CD4-positive, CD25-positive, alpha-beta regulatory T cell (primary cell): ENCODE measurements at regions not wholly inside any gene's neighbourhood (a gene's known extent, or its start where the extent isn't known, plus 50 kb on each side); places are given as distances from the start of the nearest gene placed in this dataset.
"Not testable (repeated sequence)": the region's sequence is repeated elsewhere in the genome, so short reads cannot be mapped to it uniquely, and the experiment has no call there.

Experiments used
- ATAC-seq, 2 donors: fragments of 150-1000 bp; cut with Tn5 transposase; one replicate each; pipeline ENCODE4 v1.10.0; 2021; ENCODE audit warnings: low read depth in 2 of 2, moderate number of reproducible peaks in 2 of 2, moderate library complexity in 1 of 2
- DNase-seq, 3 donors: peaks; one replicate each; pipeline versions ENCODE4 v3.0.0 to v3.0.0-alpha.2; 2012 to 2022; ENCODE audit warnings: mixed read lengths in 1 of 3
- H3K27ac ChIP-seq: one replicate; pipeline ENCODE4 v1.7.0; 2013; ENCODE audit warnings: mild to moderate bottlenecking, low read length; ENCODE audit not compliant: insufficient read depth, poor library complexity, severe bottlenecking
- H3K27me3 ChIP-seq: one replicate; pipeline ENCODE4 v1.7.0; 2013; ENCODE audit warnings: low read length; ENCODE audit not compliant: control insufficient read depth, insufficient read depth
- H3K36me3 ChIP-seq: one replicate; pipeline ENCODE4 v1.7.0; 2013; ENCODE audit warnings: mild to moderate bottlenecking, low read length, moderate library complexity; ENCODE audit not compliant: control insufficient read depth, insufficient read depth
- H3K4me1 ChIP-seq: 2 replicates; pipeline ENCODE4 v1.7.0; 2013; ENCODE audit warnings: mild to moderate bottlenecking, low read length; ENCODE audit not compliant: insufficient read depth, control insufficient read depth, poor library complexity, severe bottlenecking
- H3K4me3 ChIP-seq: one replicate; pipeline ENCODE4 v1.7.0; 2013; ENCODE audit warnings: low read depth, mild to moderate bottlenecking, low read length, moderate library complexity
- H3K9me3 ChIP-seq, 2 experiments: 1 replicate in 1 of 2; 2 replicates in 1 of 2; pipeline ENCODE4 v1.7.0; 2013; ENCODE audit warnings: low read length in 2 of 2, mild to moderate bottlenecking in 1 of 2, moderate library complexity in 1 of 2; ENCODE audit not compliant: control insufficient read depth in 2 of 2
- H3K27ac Mint-ChIP-seq, 3 donors: one replicate each; pipeline ENCODE4 v1.8.0; 2020 to 2022; ENCODE audit warnings: mild to moderate bottlenecking in 3 of 3, mixed read lengths in 3 of 3, moderate library complexity in 2 of 3
- H3K27me3 Mint-ChIP-seq: one replicate; pipeline ENCODE4 v1.8.0; 2022; ENCODE audit warnings: mild to moderate bottlenecking, mixed read lengths
- H3K36me3 Mint-ChIP-seq: one replicate; pipeline ENCODE4 v1.8.0; 2020; ENCODE audit warnings: mixed read lengths
- H3K4me1 Mint-ChIP-seq, 4 donors: one replicate each; pipeline ENCODE4 v1.8.0; 2020 to 2022; ENCODE audit warnings: mixed read lengths in 4 of 4, mild to moderate bottlenecking in 1 of 4
- H3K4me3 Mint-ChIP-seq, 4 donors: one replicate each; pipeline ENCODE4 v1.8.0; 2020 to 2022; ENCODE audit warnings: mild to moderate bottlenecking in 4 of 4, mixed read lengths in 4 of 4, moderate library complexity in 3 of 4
- H3K9me3 Mint-ChIP-seq, 7 donors: one replicate each; pipeline ENCODE4 v1.8.0; 2020 to 2022; ENCODE audit warnings: mixed read lengths in 7 of 7, mild to moderate bottlenecking in 3 of 7, moderate library complexity in 2 of 7

DNA sequence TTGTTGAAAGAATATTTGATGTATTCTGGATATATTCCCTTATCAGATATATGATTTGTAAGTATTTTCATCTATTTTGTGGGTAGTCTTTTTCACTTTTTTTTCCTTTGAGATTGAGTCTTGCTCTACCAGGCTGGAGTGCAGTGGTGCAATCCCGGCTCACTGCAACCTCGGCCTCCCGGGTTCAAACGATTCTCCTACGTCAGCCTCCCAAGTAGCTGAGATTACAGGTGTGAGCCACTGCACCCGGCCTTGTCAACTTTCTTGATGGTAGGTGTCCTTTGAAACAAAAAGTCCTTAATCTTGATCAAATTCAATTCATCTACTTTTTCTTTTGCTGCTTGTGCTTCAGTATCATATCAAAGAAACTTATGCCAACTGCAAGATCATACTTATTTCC lies 297.2 kb upstream of the NRSN1 start:
- Mint-ChIP-seq H3K4me3 (no peak overlapping the region), H3K27me3 (no peaks in the 10 kb centered on the region)
- H3K9me3 ChIP-seq = peaks cover 0 to 4% of the 10 kb centered on the region in 2 experiments

DNA sequence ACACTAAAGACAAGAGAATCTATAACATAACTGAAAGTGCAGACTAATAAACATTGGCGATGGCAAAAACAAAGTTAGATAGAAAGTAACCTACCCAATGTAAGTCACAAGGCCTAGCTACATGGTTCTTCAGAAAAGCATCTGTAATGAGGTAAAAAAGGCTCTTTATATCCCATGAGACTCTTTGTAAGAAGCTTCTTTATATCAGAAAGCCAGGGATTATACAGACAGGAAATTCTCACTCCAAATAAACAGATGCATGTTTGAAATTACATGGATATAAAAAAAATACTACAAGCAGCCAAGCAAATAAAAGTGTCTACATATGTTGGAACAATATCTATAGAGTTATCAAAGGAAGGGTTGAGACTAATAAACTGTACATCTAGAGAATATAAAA lies 284.9 kb upstream of the NRSN1 start:
- no peak overlapping the region for H3K27ac Mint-ChIP-seq

More for the DNA sequence above, 297.2 kb upstream of the NRSN1 start:
- no peaks in the 10 kb centered on the region for H3K4me1 Mint-ChIP-seq
- H3K9me3 Mint-ChIP-seq = peaks cover 0 to 11% (median 3%) of the 10 kb centered on the region in 7 donors
- Histone ChIP-seq H3K27ac (no peak overlapping the region), H3K4me1 (no peaks in the 10 kb centered on the region), H3K27me3 (no peaks in the 10 kb centered on the region), H3K4me3 (no peak overlapping the region), H3K36me3 (no peaks in the 10 kb centered on the region)
- DNase-seq (no peak), ATAC-seq (no peak)
- H3K36me3 Mint-ChIP-seq = no peaks in the 10 kb centered on the region
- no peak overlapping the region for H3K27ac Mint-ChIP-seq

DNA sequence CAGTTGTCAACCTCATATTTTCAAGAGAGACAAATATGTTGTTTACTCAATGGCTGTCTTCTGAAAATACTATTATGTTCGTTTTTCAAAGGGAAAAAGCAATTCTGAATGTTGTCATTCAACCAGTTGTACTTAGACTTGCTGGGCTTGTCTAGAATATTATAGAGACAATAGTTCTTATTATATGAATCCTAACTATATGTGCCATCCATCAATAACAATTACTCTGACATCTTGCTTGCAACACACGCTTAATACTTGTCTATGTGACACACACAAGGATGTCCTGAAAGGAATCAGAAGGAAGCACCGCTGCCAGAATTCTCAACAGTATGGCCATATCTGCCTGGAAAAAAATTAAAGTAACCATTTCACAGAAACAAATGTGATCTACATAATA lies 283.3 kb upstream of the NRSN1 start:
- H3K9me3 ChIP-seq = no peaks in the 10 kb centered on the region
- Mint-ChIP-seq H3K9me3 (peaks cover 0 to 6% (median 4%) of the 10 kb centered on the region in 7 donors), H3K4me3 (no peak overlapping the region), H3K27me3 (no peaks in the 10 kb centered on the region), H3K27ac (no peak overlapping the region), H3K36me3 (no peaks in the 10 kb centered on the region), H3K4me1 (no peaks in the 10 kb centered on the region)
- DNase-seq (no peak), ATAC-seq (no peak)
- H3K27me3 ChIP-seq = no peaks in the 10 kb centered on the region
- H3K27ac ChIP-seq = no peak overlapping the region
- no peaks in the 10 kb centered on the region for H3K4me1 ChIP-seq
- H3K36me3 ChIP-seq = no peaks in the 10 kb centered on the region
- no peak overlapping the region for H3K4me3 ChIP-seq

More for the DNA sequence above, 284.9 kb upstream of the NRSN1 start:
- Histone ChIP-seq H3K36me3 (no peaks in the 10 kb centered on the region), H3K27ac (no peak overlapping the region), H3K4me3 (no peak overlapping the region), H3K9me3 (no peaks in the 10 kb centered on the region), H3K4me1 (no peaks in the 10 kb centered on the region), H3K27me3 (no peaks in the 10 kb centered on the region)
- Mint-ChIP-seq H3K4me1 (no peaks in the 10 kb centered on the region), H3K4me3 (no peak overlapping the region), H3K36me3 (no peaks in the 10 kb centered on the region), H3K27me3 (no peaks in the 10 kb centered on the region), H3K9me3 (peaks cover 0 to 6% (median 3%) of the 10 kb centered on the region in 7 donors)
- ATAC-seq (no peak), DNase-seq (no peak)

DNA sequence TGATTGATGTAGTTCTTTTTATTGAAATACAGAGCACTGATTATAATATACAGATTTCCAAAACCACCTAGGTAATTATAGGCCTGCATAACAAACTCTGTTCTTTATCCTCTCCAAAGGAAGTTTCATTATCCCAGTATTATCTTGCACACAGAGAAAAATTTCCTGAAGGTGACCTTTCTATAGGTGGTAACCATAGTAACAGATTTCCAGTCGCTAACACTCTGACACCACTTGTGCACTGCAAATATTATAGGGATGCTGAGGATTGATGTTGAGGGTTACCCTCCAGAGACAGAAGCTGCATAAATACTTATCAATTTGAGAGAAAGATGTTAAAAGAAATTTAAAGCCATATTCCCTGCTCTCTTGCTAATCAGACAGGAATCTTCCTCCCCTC lies 274.5 kb upstream of the NRSN1 start:
- H3K36me3 Mint-ChIP-seq = no peaks in the 10 kb centered on the region
- H3K4me3 Mint-ChIP-seq = no peak overlapping the region
- no peak for DNase-seq
- H3K36me3 ChIP-seq = no peaks in the 10 kb centered on the region
- H3K27me3 Mint-ChIP-seq = no peaks in the 10 kb centered on the region
- no peaks in the 10 kb centered on the region for H3K4me1 Mint-ChIP-seq
- no peak for ATAC-seq
- H3K4me1 ChIP-seq = no peaks in the 10 kb centered on the region
- peaks cover 0 to 3% (median 0%) of the 10 kb centered on the region in 7 donors for H3K9me3 Mint-ChIP-seq
- no peak overlapping the region for H3K4me3 ChIP-seq
- no peaks in the 10 kb centered on the region for H3K27me3 ChIP-seq
- H3K27ac ChIP-seq = no peak overlapping the region
- H3K9me3 ChIP-seq = no peaks in the 10 kb centered on the region
- no peak overlapping the region for H3K27ac Mint-ChIP-seq

DNA sequence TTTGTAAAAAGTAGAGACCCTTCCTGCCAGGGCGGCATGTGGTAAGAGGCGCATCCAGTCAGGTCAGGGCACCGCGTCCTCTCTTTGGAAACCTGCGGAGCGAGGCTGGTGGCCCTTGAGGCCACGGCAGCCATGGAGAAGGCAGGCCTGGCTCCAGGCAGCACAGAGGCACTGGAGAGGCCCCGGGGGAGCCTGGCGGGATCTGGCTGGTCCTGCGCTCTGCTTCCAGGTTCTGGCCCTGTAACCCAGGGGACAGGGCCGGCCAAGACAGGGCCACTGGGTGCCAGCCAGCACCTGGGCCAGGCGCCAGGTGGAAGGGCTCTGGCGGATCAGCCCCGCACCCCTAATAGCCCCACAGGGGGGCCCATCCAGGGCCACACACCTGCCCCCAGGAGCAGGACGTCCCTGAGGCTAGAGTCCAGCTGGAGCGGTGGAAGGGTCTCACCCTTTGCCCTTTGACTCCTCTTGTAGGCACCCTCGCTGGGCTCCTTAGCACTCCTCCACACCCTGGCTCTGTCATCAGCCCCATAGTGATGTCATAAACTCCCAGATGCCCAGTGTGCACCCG lies 272.4 kb upstream of the NRSN1 start:
- not testable (repeated sequence) for H3K9me3 ChIP-seq, H3K27ac Mint-ChIP-seq, H3K4me3 ChIP-seq, H3K27me3 Mint-ChIP-seq, DNase-seq, ATAC-seq, H3K4me3 Mint-ChIP-seq, H3K27ac ChIP-seq, H3K4me1 Mint-ChIP-seq, H3K4me1 ChIP-seq, H3K36me3 Mint-ChIP-seq, H3K36me3 ChIP-seq, H3K27me3 ChIP-seq
- peaks cover 0 to 10% (median 3%) of the 10 kb centered on the region in 7 donors for H3K9me3 Mint-ChIP-seq

DNA sequence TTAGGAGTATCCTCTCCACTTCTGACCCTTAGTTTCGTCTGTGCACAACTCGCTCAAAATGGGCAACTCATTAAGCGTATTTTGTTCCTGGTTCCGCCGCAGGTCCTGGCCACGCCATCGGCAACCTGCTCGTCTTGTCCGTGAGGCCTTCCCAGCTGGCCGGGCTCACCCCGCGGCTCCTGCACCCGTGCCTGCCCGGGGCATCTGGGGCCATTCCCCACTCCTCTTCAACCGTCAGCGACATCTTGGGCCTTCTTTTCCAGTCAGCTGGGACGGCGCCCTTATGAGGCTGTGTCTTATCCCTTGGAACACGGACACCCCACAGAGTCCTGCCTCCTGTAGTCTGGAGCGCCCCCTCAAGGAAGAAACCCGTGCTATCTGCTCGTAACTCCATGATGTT lies 271.9 kb upstream of the NRSN1 start:
- H3K27ac Mint-ChIP-seq, H3K9me3 ChIP-seq, H3K4me1 Mint-ChIP-seq, DNase-seq, H3K36me3 Mint-ChIP-seq, H3K27me3 Mint-ChIP-seq, H3K27me3 ChIP-seq, H3K4me3 Mint-ChIP-seq, H3K4me1 ChIP-seq, H3K4me3 ChIP-seq, H3K27ac ChIP-seq, ATAC-seq, H3K36me3 ChIP-seq: not testable (repeated sequence)
- peaks cover 0 to 10% (median 3%) of the 10 kb centered on the region in 7 donors for H3K9me3 Mint-ChIP-seq

DNA sequence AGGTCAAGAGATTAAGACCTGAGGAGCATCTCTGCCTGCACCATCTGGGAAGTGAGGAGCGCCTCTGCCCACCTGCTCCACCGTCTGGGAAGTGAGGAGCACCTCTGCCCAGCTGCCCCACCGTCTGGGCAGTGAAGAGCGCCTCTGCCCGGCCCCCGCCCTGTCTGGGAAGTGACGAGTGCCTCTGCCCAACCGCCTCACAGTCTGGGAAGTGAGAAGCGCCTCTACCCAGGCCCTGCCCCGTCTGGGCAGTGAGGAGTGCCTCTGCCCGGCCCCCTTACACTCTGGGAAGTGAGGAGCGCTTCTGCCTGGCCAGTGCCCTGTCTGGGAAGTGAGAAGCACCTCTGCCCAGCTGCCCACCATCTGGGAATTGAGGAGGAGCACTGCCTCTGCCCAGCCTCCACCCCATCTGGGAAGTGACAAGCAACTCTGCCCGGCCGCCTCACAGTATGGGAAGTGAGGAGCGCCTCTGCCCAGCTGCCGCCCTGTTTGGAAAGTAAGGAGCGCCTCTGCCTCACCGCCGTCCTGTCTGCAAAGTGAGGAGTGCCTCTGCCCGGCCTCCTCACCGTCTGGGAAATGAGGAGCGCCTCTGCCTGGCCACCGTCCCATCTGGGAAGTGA lies 270.4 kb upstream of the NRSN1 start:
- H3K27me3 Mint-ChIP-seq = no peaks in the 10 kb centered on the region
- H3K4me1 Mint-ChIP-seq = no peaks in the 10 kb centered on the region
- no peak for ATAC-seq
- no peaks in the 10 kb centered on the region for H3K36me3 ChIP-seq
- no peak overlapping the region for H3K27ac ChIP-seq
- no peak for DNase-seq
- no peaks in the 10 kb centered on the region for H3K4me1 ChIP-seq
- H3K4me3 Mint-ChIP-seq = no peak overlapping the region
- no peaks in the 10 kb centered on the region for H3K9me3 ChIP-seq
- H3K4me3 ChIP-seq = no peak overlapping the region
- peaks cover 0 to 17% (median 3%) of the 10 kb centered on the region in 7 donors for H3K9me3 Mint-ChIP-seq
- H3K27ac Mint-ChIP-seq = peak overlapping the region in 1 of 3 donors; percentile 41
- H3K36me3 Mint-ChIP-seq = no peaks in the 10 kb centered on the region
- no peaks in the 10 kb centered on the region for H3K27me3 ChIP-seq

DNA sequence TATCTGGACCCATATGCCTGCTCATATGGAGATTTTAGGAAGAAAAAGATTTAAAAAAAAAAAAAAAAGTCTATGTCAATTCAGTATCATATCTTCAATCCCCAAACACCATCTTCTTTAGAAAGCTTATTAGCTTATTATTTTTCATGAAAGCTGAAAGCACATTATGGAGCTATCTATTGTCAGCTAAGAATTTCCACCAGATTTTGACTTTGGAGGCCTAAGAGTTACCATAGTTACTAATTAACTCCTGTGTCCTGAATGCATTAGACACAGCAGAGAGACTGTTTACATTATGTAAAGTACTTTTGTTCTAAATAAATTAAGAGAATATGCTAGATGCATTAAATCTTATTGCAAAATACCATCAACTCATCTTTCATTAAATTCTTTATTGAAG lies 255.5 kb upstream of the NRSN1 start:
- no peak overlapping the region for H3K27ac ChIP-seq
- ATAC-seq = no peak
- no peaks in the 10 kb centered on the region for H3K4me1 ChIP-seq
- no peaks in the 10 kb centered on the region for H3K36me3 Mint-ChIP-seq
- no peak overlapping the region for H3K4me3 ChIP-seq
- H3K9me3 Mint-ChIP-seq = peaks cover 0 to 1% (median 0%) of the 10 kb centered on the region in 7 donors
- no peak overlapping the region for H3K4me3 Mint-ChIP-seq
- no peak for DNase-seq
- H3K4me1 Mint-ChIP-seq = no peaks in the 10 kb centered on the region
- H3K27me3 Mint-ChIP-seq = no peaks in the 10 kb centered on the region
- no peaks in the 10 kb centered on the region for H3K9me3 ChIP-seq
- no peak overlapping the region for H3K27ac Mint-ChIP-seq
- no peaks in the 10 kb centered on the region for H3K27me3 ChIP-seq
- no peaks in the 10 kb centered on the region for H3K36me3 ChIP-seq
